ENCODE measurements at regions not wholly inside any gene's neighbourhood (a gene's known extent, or its start where the extent isn't known, plus 50 kb on each side); places are given as distances from the start of the nearest gene placed in this dataset.

- H3K27me3 ChIP-seq (ENCODE audit: insufficient read depth, low read depth) = no peaks in the 10 kb centered on the region
- H2AFZ ChIP-seq = no peak overlapping the region
- BruUV-seq (replicated peaks) = no TSS peak
- H3K4me2 ChIP-seq = no peak overlapping the region
- no peak overlapping the region for H3K27ac ChIP-seq
- no peaks in the 10 kb centered on the region for H3K79me2 ChIP-seq (ENCODE audit: low read depth)
- DNase-seq = no peak
- TF ChIP-seq EZH2 (IDR thresholded peaks at IDR 0.05; ENCODE audit: low read depth) (no peak), CTCF (conservative IDR thresholded peaks at IDR 0.05) (no peak)
- H4K20me1 ChIP-seq (ENCODE audit: insufficient read depth) = no peaks in the 10 kb centered on the region
- ChIA-PET CTCF (no interaction called here), POLR2A (ENCODE audit: unreplicated experiment) (no interaction called here)
- H3K4me1 ChIP-seq (replicated peaks; ENCODE audit: insufficient read depth) = no peaks in the 10 kb centered on the region
- intact Hi-C loops (cut with micrococcal nuclease; ENCODE audit: unreplicated experiment) = no loop called here
- H3K4me3 ChIP-seq = no peak overlapping the region
- H3K36me3 ChIP-seq (ENCODE audit: low read depth) = no peaks in the 10 kb centered on the region
- H3K9me2 ChIP-seq (ENCODE audit: insufficient read depth) = no peaks in the 10 kb centered on the region
- H3K9me3 ChIP-seq (ENCODE audit: insufficient read depth, low read depth) = no peaks in the 10 kb centered on the region
- no peaks in the 10 kb centered on the region for H3F3A ChIP-seq (ENCODE audit: insufficient read depth, low read depth)
Observed at GRCh38 chr17:70797166-70797565, 627.8 kb downstream of the KCNJ2 start.

- TF ChIP-seq CTCF (conservative IDR thresholded peaks at IDR 0.05) = no peak
- no peak for TF ChIP-seq EZH2 (IDR thresholded peaks at IDR 0.05; ENCODE audit: low read depth)
- CTCF ChIA-PET = no interaction called here
- no peak for DNase-seq
- Histone ChIP-seq H3K27ac (no peak overlapping the region), H3K4me3 (no peak overlapping the region), H3K4me2 (no peak overlapping the region), H3K79me2 (ENCODE audit: low read depth) (no peaks in the 10 kb centered on the region), H3K36me3 (ENCODE audit: low read depth) (no peaks in the 10 kb centered on the region), H3K27me3 (ENCODE audit: insufficient read depth, low read depth) (no peaks in the 10 kb centered on the region), H3K9me3 (ENCODE audit: insufficient read depth, low read depth) (no peaks in the 10 kb centered on the region), H3F3A (ENCODE audit: insufficient read depth, low read depth) (no peaks in the 10 kb centered on the region), H2AFZ (no peak overlapping the region), H3K9me2 (ENCODE audit: insufficient read depth) (no peaks in the 10 kb centered on the region), H3K4me1 (replicated peaks; ENCODE audit: insufficient read depth) (no peaks in the 10 kb centered on the region), H4K20me1 (ENCODE audit: insufficient read depth) (no peaks in the 10 kb centered on the region)
- BruUV-seq (replicated peaks) = no TSS peak
- intact Hi-C loops (cut with micrococcal nuclease; ENCODE audit: unreplicated experiment) = no loop called here
- POLR2A ChIA-PET (ENCODE audit: unreplicated experiment) = no interaction called here
Observed at GRCh38 chr17:70804161-70804560, 634.8 kb downstream of the KCNJ2 start.

GRCh38 chr17:70808596-70808995 lies 639.3 kb downstream of the KCNJ2 start:
- Histone ChIP-seq H3F3A (ENCODE audit: insufficient read depth, low read depth) (no peaks in the 10 kb centered on the region), H2AFZ (no peak overlapping the region), H3K4me1 (replicated peaks; ENCODE audit: insufficient read depth) (no peaks in the 10 kb centered on the region; the same call in 1 of the 2 replicates), H3K27ac (no peak overlapping the region), H3K4me3 (no peak overlapping the region), H3K36me3 (ENCODE audit: low read depth) (no peaks in the 10 kb centered on the region), H3K9me3 (ENCODE audit: insufficient read depth, low read depth) (no peaks in the 10 kb centered on the region), H3K79me2 (ENCODE audit: low read depth) (no peaks in the 10 kb centered on the region), H3K9me2 (ENCODE audit: insufficient read depth) (no peaks in the 10 kb centered on the region), H4K20me1 (ENCODE audit: insufficient read depth) (no peaks in the 10 kb centered on the region), H3K27me3 (ENCODE audit: insufficient read depth, low read depth) (no peaks in the 10 kb centered on the region), H3K4me2 (no peak overlapping the region)
- no peak for DNase-seq
- intact Hi-C loops (cut with micrococcal nuclease; ENCODE audit: unreplicated experiment) = no loop called here
- TF ChIP-seq CTCF (conservative IDR thresholded peaks at IDR 0.05) = peak; percentile 44; the same call in 1 of the 2 replicates
- no peak for TF ChIP-seq EZH2 (IDR thresholded peaks at IDR 0.05; ENCODE audit: low read depth)
- POLR2A ChIA-PET (ENCODE audit: unreplicated experiment) = no interaction called here
- CTCF ChIA-PET = no interaction called here
- no TSS peak for BruUV-seq (replicated peaks)

All from PC-9 (cell line).